ENCODE measurements at regions not wholly inside any gene's neighbourhood (a gene's known extent, or its start where the extent isn't known, plus 50 kb on each side); places are given as distances from the start of the nearest gene placed in this dataset.

GRCh38 chr10:44731283-44731682, 179.9 kb upstream of the TMEM72 start:
- Mint-ChIP-seq H3K36me3 (no peaks in the 10 kb centered on the region), H3K4me3 (no peak overlapping the region), H3K9me3 (no peaks in the 10 kb centered on the region), H3K4me1 (peaks cover 9% of the 10 kb centered on the region), H3K27me3 (ENCODE audit: low read depth) (no peaks in the 10 kb centered on the region), H3K27ac (no peak overlapping the region)
- TF ChIP-seq ETV6 (CRISPR knock-in tag; IDR thresholded peaks at IDR 0.05) (no peak), ATF2 (CRISPR knock-in tag; IDR thresholded peaks at IDR 0.05; ENCODE audit: borderline replicate concordance, low read depth) (no peak), ZNF232 (CRISPR knock-in tag; IDR thresholded peaks at IDR 0.05) (no peak), SMAD4 (CRISPR knock-in tag; IDR thresholded peaks at IDR 0.05) (no peak)
- ChIA-PET POLR2A (no interaction called here), CTCF (interaction anchor here (0.6 to 1.3 kb wide), 5 partner anchors 26 to 1171 kb away, joined by 3 to 6 read pairs (median 4); no protein-coding TSS in a partner anchor)
- no peak for DNase-seq (ENCODE audit: low spot score)
- ATAC-seq: no peak

- Mint-ChIP-seq H3K36me3 (no peaks in the 10 kb centered on the region), H3K9me3 (0 out of 2 replicates have a peak, but pooled peaks cover 3% of the 10 kb centered on the region), H3K4me1 (peaks cover 9% of the 10 kb centered on the region), H3K27me3 (ENCODE audit: low read depth) (no peaks in the 10 kb centered on the region), H3K4me3 (no peak overlapping the region), H3K27ac (no peak overlapping the region)
- ChIA-PET POLR2A (interaction anchor here (0.7 kb wide), 1 partner anchor 33 kb away, joined by 3 read pairs; no protein-coding TSS in a partner anchor), CTCF (interaction anchor here (0.9 to 1.9 kb wide), 7 partner anchors 10 to 177 kb away, joined by 3 to 8 read pairs (median 4); no protein-coding TSS in a partner anchor)
- TF ChIP-seq CTCF (IDR thresholded peaks at IDR 0.05) (no peak), ZNF219 (CRISPR knock-in tag; IDR thresholded peaks at IDR 0.05; ENCODE audit: borderline replicate concordance) (no peak), HMGXB4 (CRISPR knock-in tag; IDR thresholded peaks at IDR 0.05) (no peak), E2F1 (CRISPR knock-in tag; IDR thresholded peaks at IDR 0.05) (no peak), MLX (CRISPR knock-in tag; IDR thresholded peaks at IDR 0.05) (no peak), ZSCAN18 (CRISPR knock-in tag; IDR thresholded peaks at IDR 0.05) (no peak)
- ATAC-seq (peak; percentile 43; the same call in 1 of the 2 replicates), DNase-seq (ENCODE audit: low spot score) (no peak)
Measured at GRCh38 chr10:44733501-44734488, 177.3 kb upstream of the TMEM72 start.

GRCh38 chr10:44742248-44742647, 168.9 kb upstream of the TMEM72 start:
- Mint-ChIP-seq H3K4me3 (no peak overlapping the region), H3K9me3 (0 out of 2 replicates have a peak, but pooled peaks cover 3% of the 10 kb centered on the region), H3K36me3 (no peaks in the 10 kb centered on the region), H3K27ac (no peak overlapping the region), H3K4me1 (no peaks in the 10 kb centered on the region), H3K27me3 (ENCODE audit: low read depth) (no peaks in the 10 kb centered on the region)
- POLR2A ChIA-PET: no interaction called here
- no peak for ATAC-seq
- CTCF ChIA-PET: no interaction called here
- DNase-seq (ENCODE audit: low spot score): no peak
- TF ChIP-seq GRHL2 (CRISPR knock-in tag; IDR thresholded peaks at IDR 0.05; ENCODE audit: insufficient replicate concordance, severe bottlenecking) (no peak), FOXP4 (CRISPR knock-in tag; IDR thresholded peaks at IDR 0.05) (no peak), IRF1 (CRISPR knock-in tag; IDR thresholded peaks at IDR 0.05) (no peak), KAT7 (CRISPR knock-in tag; IDR thresholded peaks at IDR 0.05; ENCODE audit: borderline replicate concordance) (no peak), USF2 (CRISPR knock-in tag; IDR thresholded peaks at IDR 0.05) (no peak), MLX (CRISPR knock-in tag; IDR thresholded peaks at IDR 0.05) (no peak)
